HG02943 (cell line): ENCODE measurements at regions not wholly inside any gene's neighbourhood (a gene's known extent, or its start where the extent isn't known, plus 50 kb on each side); places are given as distances from the start of the nearest gene placed in this dataset.

ENCODE experiments used
- ATAC-seq: cut with Tn5 transposase; IDR thresholded peaks from one replicate; pipeline ENCODE4 v1.9.1; 2021; ENCODE audit warnings: mild to moderate bottlenecking, low read depth, moderate library complexity; ENCODE audit not compliant: unreplicated experiment

GRCh38 chr7:25758559-25758958, 393.4 kb upstream of the NFE2L3 start:
- ATAC-seq = no peak

DNA sequence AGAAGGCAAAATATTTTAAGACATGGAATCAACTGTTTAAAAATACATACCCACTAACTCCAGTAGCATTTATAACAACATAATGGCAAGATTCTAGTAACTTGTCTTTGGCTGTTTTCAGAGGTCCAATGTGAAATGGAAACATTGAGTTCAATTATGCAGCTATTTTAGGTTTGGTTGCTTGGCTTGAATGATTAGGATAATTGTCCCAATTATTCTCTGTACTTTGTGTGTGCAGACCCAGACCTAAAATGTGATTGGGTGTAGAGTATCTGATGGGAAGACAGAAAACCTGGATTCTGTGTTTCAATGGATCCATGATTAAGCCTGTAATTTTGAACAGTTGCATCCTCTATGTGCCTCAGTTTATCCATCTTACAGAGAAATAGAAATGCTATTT, 392.7 kb upstream of the NFE2L3 start:
- ATAC-seq = no peak

- ATAC-seq = no peak
Observed at GRCh38 chr7:25759748-25760147, 392.2 kb upstream of the NFE2L3 start.

DNA sequence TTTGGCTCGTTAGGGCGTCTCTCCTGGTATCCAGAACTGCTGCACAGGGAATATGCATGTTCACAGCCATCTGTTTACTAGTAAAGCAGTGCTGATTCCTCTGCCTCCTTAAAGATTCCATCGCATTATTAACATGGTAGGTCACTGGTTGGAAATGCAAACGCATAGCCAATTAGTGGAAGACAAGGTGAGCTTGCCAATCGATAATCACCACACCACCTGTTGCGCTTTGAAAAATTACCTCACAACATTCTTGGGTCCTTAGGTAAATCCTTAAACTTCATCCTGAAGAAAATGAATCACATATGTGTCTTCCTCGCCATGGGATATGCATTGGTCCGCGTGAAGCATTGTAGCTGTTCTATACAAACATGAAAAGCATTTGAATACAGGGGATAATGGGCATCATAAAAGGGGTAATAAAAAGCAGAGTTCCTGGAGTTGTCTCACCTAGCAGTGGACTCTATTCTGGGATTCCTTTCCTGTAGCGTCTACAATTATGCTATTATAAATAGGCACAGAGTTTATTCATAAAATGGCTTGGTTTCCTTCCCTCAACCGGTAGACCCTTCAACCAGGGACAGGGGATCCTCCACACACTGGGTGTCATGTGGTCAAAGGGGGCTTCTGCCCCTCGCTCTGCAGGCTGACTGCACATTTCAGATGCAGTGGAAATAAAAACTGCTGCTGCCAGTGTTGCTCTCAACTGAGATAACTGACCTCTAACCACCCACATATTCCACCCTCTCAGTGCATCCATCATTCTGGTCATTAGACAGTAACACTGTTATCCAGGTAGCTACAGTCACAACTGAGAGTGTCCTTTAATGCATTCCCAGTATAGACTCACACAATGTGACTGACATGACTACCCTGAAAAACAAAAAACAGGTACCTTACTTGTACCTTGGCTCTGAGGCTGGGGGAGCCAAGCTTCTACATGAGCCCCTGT, 389.2 kb upstream of the NFE2L3 start:
- ATAC-seq = no peak

GRCh38 chr7:25763463-25763860, 388.5 kb upstream of the NFE2L3 start:
- ATAC-seq = no peak

- ATAC-seq = no peak
Observed at GRCh38 chr7:25765110-25765655, 386.8 kb upstream of the NFE2L3 start.

GRCh38 chr7:25770235-25770634, 381.8 kb upstream of the NFE2L3 start:
- no peak for ATAC-seq

GRCh38 chr7:25770670-25771069, 381.3 kb upstream of the NFE2L3 start:
- no peak for ATAC-seq

DNA sequence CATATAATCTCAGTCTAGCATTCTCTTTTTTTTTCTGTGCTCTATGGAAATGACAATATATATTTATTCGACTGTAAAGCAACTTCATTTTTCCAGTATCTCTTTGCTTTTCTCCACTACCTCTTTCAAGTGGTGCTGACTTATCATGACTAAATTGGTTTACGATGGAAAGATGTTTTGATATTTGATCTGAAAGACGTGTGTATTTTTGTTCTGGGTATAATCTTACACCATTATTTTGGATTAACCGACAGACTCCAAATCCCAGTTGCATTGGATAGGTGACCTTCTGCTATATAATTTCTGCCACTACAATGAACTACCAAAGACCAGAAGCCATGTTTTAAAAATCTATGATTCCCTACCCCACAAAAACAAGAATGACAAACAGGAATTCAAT, 380.5 kb upstream of the NFE2L3 start:
- ATAC-seq = no peak

GRCh38 chr7:25772802-25773201, 379.2 kb upstream of the NFE2L3 start:
- ATAC-seq = no peak

DNA sequence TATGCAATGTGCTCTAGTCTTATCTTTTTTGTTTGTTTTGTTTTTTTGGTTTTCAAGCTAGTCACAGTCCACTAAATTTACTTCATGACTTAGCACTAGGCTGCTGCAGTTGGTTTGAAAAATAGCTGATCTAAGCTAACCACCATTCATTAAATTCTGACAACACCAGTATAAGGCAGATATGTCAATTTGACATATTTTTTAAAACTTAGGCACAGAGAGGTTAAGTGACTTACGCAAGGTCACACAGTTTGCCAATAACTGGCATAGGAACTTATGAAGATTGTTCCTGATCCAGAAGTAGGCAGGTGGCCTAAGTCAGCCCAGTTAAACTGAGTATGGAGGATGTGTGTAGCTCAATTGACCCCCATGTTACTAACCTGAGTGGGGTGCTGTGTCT, 377.3 kb upstream of the NFE2L3 start:
- no peak for ATAC-seq

DNA sequence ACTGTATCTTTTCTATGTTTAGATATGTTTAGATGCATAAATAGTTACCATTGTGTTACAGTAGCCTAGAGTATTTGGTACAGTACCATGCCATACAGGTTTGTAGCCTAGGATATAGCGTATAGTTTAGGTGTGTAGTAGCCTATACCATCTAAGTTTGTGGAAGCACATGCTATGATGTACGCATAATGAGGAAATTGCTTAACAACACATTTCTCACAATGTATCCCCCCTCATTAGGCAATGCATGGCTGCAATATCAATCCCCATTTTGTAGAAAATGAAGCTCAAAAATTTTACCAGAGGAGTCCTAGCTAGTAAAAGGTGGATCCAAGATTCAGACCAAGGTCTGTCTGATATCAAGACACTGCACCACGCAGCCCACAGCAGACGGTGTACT, 376.4 kb upstream of the NFE2L3 start:
- ATAC-seq = no peak

DNA sequence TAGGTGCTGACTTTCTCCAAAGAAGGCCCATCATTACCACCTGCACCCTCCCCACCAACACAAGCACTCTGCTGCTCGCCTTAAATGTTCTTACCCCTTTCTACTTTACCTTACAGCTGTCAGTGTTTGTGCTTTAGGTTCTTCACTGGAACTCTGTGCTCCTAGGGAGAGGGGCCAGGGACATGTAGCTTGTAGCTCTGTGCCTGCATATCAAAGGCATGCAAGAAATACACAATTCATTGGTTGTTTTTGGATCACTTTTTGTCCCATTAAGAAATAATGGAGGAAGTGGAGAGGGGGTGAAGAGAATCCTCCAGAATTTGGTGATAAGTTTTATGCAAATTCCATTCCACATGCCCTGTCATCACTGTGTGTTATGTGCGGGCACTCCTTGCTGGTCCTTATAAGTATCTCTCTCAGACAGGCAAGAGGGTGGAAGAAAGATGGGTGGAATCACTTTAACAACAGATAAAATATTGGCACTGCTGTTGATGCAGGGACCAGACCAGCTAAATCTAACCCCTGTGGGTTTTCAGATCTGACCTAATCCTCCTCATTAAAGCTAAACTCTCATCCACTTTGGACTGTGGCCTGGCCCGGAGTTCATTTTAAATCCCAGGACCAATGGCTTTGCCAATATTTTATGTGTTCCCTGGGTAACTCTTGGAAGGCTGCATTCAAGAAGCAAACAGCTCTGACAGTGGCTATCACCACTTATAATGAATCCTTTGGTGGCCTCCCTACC, 375.8 kb upstream of the NFE2L3 start:
- no peak for ATAC-seq

DNA sequence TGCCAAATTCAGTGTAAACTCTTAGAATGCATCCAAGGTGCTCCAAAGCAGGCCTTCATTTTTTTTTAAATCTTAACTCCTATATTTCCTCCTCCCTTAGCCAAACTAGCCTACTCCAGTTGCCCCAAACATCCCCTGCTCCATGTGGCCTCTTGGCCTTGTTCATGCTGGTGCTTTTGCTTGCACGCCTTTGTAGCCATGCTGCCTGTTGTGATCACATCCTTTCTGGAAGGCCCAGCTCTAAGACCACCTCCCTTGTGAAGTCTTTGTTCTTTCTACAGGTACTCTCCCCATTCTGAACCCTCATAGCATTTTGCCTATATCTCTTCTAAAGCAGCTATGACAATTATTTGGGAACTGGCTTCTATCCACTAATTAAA, 375.3 kb upstream of the NFE2L3 start:
- no peak for ATAC-seq

DNA sequence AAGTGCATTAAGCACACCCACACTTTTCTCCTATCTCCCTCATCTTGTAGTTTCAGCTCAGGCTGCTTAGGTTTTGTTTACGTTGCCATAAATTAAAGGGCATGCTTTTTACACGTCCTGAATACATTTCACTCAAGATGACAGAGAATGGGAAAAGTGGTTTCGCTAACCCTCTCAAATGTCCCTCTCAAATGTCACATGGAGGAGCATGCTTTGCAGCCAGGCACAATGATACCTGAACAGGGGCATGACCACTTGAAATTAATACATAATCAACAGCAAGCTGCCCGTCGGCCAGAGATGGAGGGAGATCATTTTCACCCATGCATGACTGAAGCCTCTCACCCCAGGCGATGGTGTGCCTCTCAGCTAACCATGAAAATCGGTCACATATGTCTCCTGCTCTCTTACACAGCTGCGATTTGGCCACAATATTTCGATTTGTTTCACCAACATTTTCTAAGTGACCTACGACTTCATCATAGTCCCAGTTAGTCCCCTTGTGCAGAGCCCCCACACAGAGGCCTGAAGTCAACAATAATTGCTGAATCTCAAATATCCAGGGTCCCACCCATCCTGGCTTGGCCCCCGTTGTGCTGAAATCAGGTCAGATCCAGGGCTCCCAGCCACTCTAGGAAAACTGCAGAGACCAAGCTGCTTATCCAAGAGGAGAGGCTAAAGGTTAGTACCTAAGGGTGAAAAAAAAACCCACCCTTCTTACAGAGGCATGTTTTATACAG, 373.9 kb upstream of the NFE2L3 start:
- ATAC-seq = no peak

- ATAC-seq = no peak
Observed at GRCh38 chr7:25779002-25779546, 372.9 kb upstream of the NFE2L3 start.

- ATAC-seq = no peak
Observed at GRCh38 chr7:25780904-25781303, 371.1 kb upstream of the NFE2L3 start.

DNA sequence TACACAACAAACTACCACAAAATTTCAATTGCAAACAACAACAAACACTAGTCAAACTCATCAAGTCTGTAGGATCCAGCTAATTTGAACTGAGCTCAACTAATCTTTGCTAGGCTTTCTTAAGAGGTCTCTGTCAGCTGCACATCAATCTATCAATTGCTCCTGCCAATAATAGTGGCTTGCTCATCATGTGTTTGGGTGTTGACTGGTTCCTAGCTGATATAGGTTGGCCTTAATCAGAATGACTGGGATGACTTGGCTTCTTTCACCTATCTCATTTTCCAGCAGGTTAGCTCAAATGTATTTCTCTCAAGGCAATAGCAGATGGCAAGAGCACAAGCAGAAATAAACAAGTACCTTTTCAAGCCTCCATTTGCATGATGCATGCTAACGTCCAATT, 370.3 kb upstream of the NFE2L3 start:
- ATAC-seq = no peak

DNA sequence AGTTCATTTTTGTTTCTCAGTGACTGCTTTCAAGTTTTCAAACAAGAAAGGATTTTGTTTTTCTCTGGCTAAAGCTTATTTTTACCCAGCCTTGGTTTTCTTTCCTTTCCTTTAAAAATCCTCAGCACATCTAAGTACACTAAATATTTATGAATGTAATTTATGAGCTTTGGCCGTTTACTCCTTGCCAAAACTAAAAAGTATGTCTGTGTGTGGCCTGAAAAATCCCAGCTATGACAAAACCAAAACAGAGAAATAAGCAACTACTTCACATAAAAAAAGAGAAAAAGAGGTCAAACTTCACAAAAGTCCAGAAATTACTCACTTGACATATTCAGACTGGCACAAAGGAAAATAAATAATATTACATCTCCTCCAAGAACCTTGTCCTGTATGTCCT, 365.1 kb upstream of the NFE2L3 start:
- no peak for ATAC-seq

GRCh38 chr7:25787336-25787735, 364.7 kb upstream of the NFE2L3 start:
- no peak for ATAC-seq

DNA sequence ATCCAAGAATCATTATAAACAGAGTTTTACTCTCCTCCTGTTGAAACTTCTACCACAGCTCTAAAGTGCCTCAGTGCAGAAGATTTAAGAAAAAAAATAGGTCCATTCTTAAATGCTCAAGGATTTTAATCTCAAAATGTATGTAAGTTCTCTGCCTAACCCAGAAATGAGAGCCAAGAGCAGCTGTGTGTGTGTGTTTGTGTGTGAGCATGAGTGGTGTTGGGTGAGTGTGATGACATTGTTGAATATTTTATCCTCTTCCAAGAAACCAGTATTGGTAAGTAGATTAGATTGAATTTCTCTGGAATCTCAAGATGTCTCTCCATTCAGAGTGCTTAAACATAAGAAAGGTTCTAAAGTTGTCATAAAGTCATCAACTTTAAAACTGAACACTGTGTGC, 363.6 kb upstream of the NFE2L3 start:
- no peak for ATAC-seq
